CD4-positive, alpha-beta T cell (primary cell): ENCODE measurements at regions not wholly inside any gene's neighbourhood (a gene's known extent, or its start where the extent isn't known, plus 50 kb on each side); places are given as distances from the start of the nearest gene placed in this dataset.

ENCODE experiments used
- ATAC-seq: fragments of 200-7000 bp; cut with Tn5 transposase; one replicate; pipeline ENCODE4 v1.10.0; 2022; ENCODE audit warnings: mild to moderate bottlenecking; ENCODE audit not compliant: poor library complexity
- CTCF ChIA-PET: fragments of 350-600 bp; sonication (Branson Sonifier 250); formaldehyde crosslinking; loops from one replicate; lab custom pipeline; 2021; ENCODE audit warnings: antibody characterized with exemption, inconsistent platforms; lab: Charles Lee
- POLR2A ChIA-PET: fragments of 350-600 bp; sonication (Branson Sonifier 250); formaldehyde crosslinking; loops from one replicate; lab custom pipeline; 2021; ENCODE audit warnings: antibody characterized with exemption, inconsistent platforms; lab: Charles Lee
- DNase-seq, 14 experiments: peaks; one replicate each; pipeline ENCODE4 v3.0.0-alpha.2; 2013 to 2020; ENCODE audit warnings: mixed read lengths in 2 of 14
- H3K27ac ChIP-seq, 2 donors: one replicate each; pipeline versions ENCODE4 v1.5.1 to v1.7.0; 2013; ENCODE audit warnings: low read length in 2 of 2, low read depth in 1 of 2, mild to moderate bottlenecking in 1 of 2
- H3K27me3 ChIP-seq, 2 experiments: 1 replicate in 1 of 2; 2 replicates in 1 of 2; pipeline versions ENCODE4 v1.6.1 to v1.7.0; 2013; ENCODE audit warnings: low read length in 2 of 2, control low read depth in 1 of 2, mild to moderate bottlenecking in 1 of 2, moderate library complexity in 1 of 2; ENCODE audit not compliant: insufficient read depth in 2 of 2, control insufficient read depth in 1 of 2
- H3K36me3 ChIP-seq: one replicate; pipeline ENCODE4 v1.6.1; 2013; ENCODE audit warnings: low read length, control low read depth; ENCODE audit not compliant: insufficient read depth
- H3K4me1 ChIP-seq: one replicate; pipeline ENCODE4 v1.6.1; 2013; ENCODE audit warnings: low read length, control low read depth; ENCODE audit not compliant: insufficient read depth
- H3K4me3 ChIP-seq: one replicate; pipeline ENCODE4 v1.5.1; 2013; ENCODE audit warnings: mild to moderate bottlenecking, low read length, moderate library complexity
- H3K9me3 ChIP-seq, 2 experiments: 1 replicate in 1 of 2; 2 replicates in 1 of 2; pipeline versions ENCODE4 v1.6.1 to v1.7.0; 2013; ENCODE audit warnings: low read length in 2 of 2, mild to moderate bottlenecking in 2 of 2, control low read depth in 1 of 2, moderate library complexity in 1 of 2; ENCODE audit not compliant: control insufficient read depth in 1 of 2, insufficient read depth in 1 of 2
- H3K27ac Mint-ChIP-seq: one replicate; pipeline ENCODE4 v1.8.0; 2020; ENCODE audit warnings: mixed read lengths
- H3K27me3 Mint-ChIP-seq: one replicate; pipeline ENCODE4 v1.8.0; 2021; ENCODE audit warnings: mixed read lengths
- H3K36me3 Mint-ChIP-seq: one replicate; pipeline ENCODE4 v1.8.0; 2021; ENCODE audit warnings: low read depth, mixed read lengths
- H3K4me1 Mint-ChIP-seq: one replicate; pipeline ENCODE4 v1.8.0; 2021; ENCODE audit warnings: low read depth, mixed read lengths
- H3K4me3 Mint-ChIP-seq: one replicate; pipeline ENCODE4 v1.8.0; 2020; ENCODE audit warnings: mild to moderate bottlenecking, mixed read lengths
- H3K9me3 Mint-ChIP-seq: one replicate; pipeline ENCODE4 v1.8.0; 2020; ENCODE audit warnings: mixed read lengths
- CTCF ChIP-seq: fragments of 200-600 bp; IDR thresholded peaks from one replicate; pipeline ENCODE4 v1.8.0; 2022; ENCODE audit warnings: antibody characterized with exemption, mild to moderate bottlenecking
- intact Hi-C, 2 experiments: fragments of 100-400 bp; cut with DNase I in 1 of 2; cut with micrococcal nuclease in 1 of 2; formaldehyde crosslinking; loops; one replicate each; pipeline versions ENCODE4 v1.15.1 to v1.9.0; 2023 to 2025; cut with DNase I, micrococcal nuclease

GRCh38 chr3:963755-964154 is 129.1 kb upstream of the CNTN6 start:
- no peak overlapping the region for H3K27ac ChIP-seq

GRCh38 chr3:965826-966225 is 127.0 kb upstream of the CNTN6 start:
- Mint-ChIP-seq H3K36me3 (no peaks in the 10 kb centered on the region), H3K9me3 (peaks cover 16% of the 10 kb centered on the region), H3K4me1 (no peaks in the 10 kb centered on the region), H3K4me3 (no peak overlapping the region), H3K27me3 (no peaks in the 10 kb centered on the region), H3K27ac (no peak overlapping the region)
- Histone ChIP-seq H3K4me1 (no peaks in the 10 kb centered on the region), H3K27me3 (no peaks in the 10 kb centered on the region), H3K36me3 (no peaks in the 10 kb centered on the region), H3K4me3 (no peak overlapping the region), H3K9me3 (peaks cover 0 to 12% of the 10 kb centered on the region in 2 experiments), H3K27ac (no peak overlapping the region)
- ChIA-PET CTCF (no interaction called here), POLR2A (no interaction called here)
- TF ChIP-seq CTCF, result no peak
- intact Hi-C loops, result no loop called here
- no peak for DNase-seq
- no peak for ATAC-seq

More at GRCh38 chr3:963755-964154, 129.1 kb upstream of the CNTN6 start:
- Histone ChIP-seq H3K36me3 (no peaks in the 10 kb centered on the region), H3K27me3 (no peaks in the 10 kb centered on the region), H3K4me3 (no peak overlapping the region), H3K9me3 (peaks cover 0 to 13% of the 10 kb centered on the region in 2 experiments), H3K4me1 (no peaks in the 10 kb centered on the region)
- no peak for ATAC-seq
- H3K4me1 Mint-ChIP-seq, result no peaks in the 10 kb centered on the region
- H3K27ac Mint-ChIP-seq, result no peak overlapping the region
- ChIA-PET CTCF (no interaction called here), POLR2A (no interaction called here)
- H3K9me3 Mint-ChIP-seq, result peaks cover 15% of the 10 kb centered on the region
- TF ChIP-seq CTCF, result no peak
- no peaks in the 10 kb centered on the region for H3K36me3 Mint-ChIP-seq
- H3K27me3 Mint-ChIP-seq, result no peaks in the 10 kb centered on the region
- no peak for DNase-seq
- no peak overlapping the region for H3K4me3 Mint-ChIP-seq
- intact Hi-C loops, result no loop called here

- H3K27ac Mint-ChIP-seq, result no peak overlapping the region
- no peak overlapping the region for H3K4me3 Mint-ChIP-seq
- Histone ChIP-seq H3K27me3 (no peaks in the 10 kb centered on the region), H3K27ac (no peak overlapping the region), H3K9me3 (peaks cover 0 to 12% of the 10 kb centered on the region in 2 experiments), H3K36me3 (no peaks in the 10 kb centered on the region), H3K4me3 (no peak overlapping the region), H3K4me1 (no peaks in the 10 kb centered on the region)
- ATAC-seq (no peak), DNase-seq (no peak)
- no peaks in the 10 kb centered on the region for H3K27me3 Mint-ChIP-seq
- no peak for TF ChIP-seq CTCF
- H3K36me3 Mint-ChIP-seq, result no peaks in the 10 kb centered on the region
- ChIA-PET CTCF (no interaction called here), POLR2A (no interaction called here)
- H3K4me1 Mint-ChIP-seq, result no peaks in the 10 kb centered on the region
- intact Hi-C loops, result no loop called here
- H3K9me3 Mint-ChIP-seq, result peaks cover 18% of the 10 kb centered on the region
Measured at GRCh38 chr3:966341-966740, 126.5 kb upstream of the CNTN6 start.
